ENCODE measurements at regions not wholly inside any gene's neighbourhood (a gene's known extent, or its start where the extent isn't known, plus 50 kb on each side); places are given as distances from the start of the nearest gene placed in this dataset.
"Not testable (repeated sequence)": the region's sequence is repeated elsewhere in the genome, so short reads cannot be mapped to it uniquely, and the experiment has no call there.

GRCh38 chr12:87427770-87428169 is 601.4 kb downstream of the C12orf50 start:
- ATAC-seq (ENCODE audit: low read depth in 2 of 2) (no peak), DNase-seq (no peak)
- Histone ChIP-seq H3K4me3 (ENCODE audit: low read depth, low read length) (no peak overlapping the region), H3K27ac (ENCODE audit: insufficient read depth, low read length, poor library complexity, severe bottlenecking) (no peak overlapping the region), H3K27me3 (ENCODE audit: control insufficient read depth, insufficient read depth, low read length) (no peaks in the 10 kb centered on the region), H3K9me3 (ENCODE audit: control insufficient read depth in 2 of 2, low read length in 2 of 2) (peaks cover 2 to 4% of the 10 kb centered on the region in 2 experiments), H3K4me1 (ENCODE audit: control insufficient read depth, insufficient read depth, low read length, poor library complexity, severe bottlenecking) (no peaks in the 10 kb centered on the region), H3K36me3 (ENCODE audit: control insufficient read depth, insufficient read depth, low read length) (no peaks in the 10 kb centered on the region)
- Mint-ChIP-seq H3K27me3 (no peaks in the 10 kb centered on the region), H3K4me3 (no peak overlapping the region), H3K9me3 (peaks cover 5 to 30% (median 8%) of the 10 kb centered on the region in 7 donors), H3K36me3 (no peaks in the 10 kb centered on the region), H3K27ac (no peak overlapping the region), H3K4me1 (no peaks in the 10 kb centered on the region)

GRCh38 chr12:87425942-87426554 is 603.2 kb downstream of the C12orf50 start:
- H3K9me3 Mint-ChIP-seq = peaks cover 2 to 30% (median 7%) of the 10 kb centered on the region in 7 donors
- no peaks in the 10 kb centered on the region for H3K27me3 Mint-ChIP-seq
- no peaks in the 10 kb centered on the region for H3K4me1 Mint-ChIP-seq
- Histone ChIP-seq H3K4me3 (ENCODE audit: low read depth, low read length) (no peak overlapping the region), H3K36me3 (ENCODE audit: control insufficient read depth, insufficient read depth, low read length) (no peaks in the 10 kb centered on the region), H3K4me1 (ENCODE audit: control insufficient read depth, insufficient read depth, low read length, poor library complexity, severe bottlenecking) (no peaks in the 10 kb centered on the region), H3K9me3 (ENCODE audit: control insufficient read depth in 2 of 2, low read length in 2 of 2) (peaks cover 2 to 4% of the 10 kb centered on the region in 2 experiments), H3K27ac (ENCODE audit: insufficient read depth, low read length, poor library complexity, severe bottlenecking) (no peak overlapping the region), H3K27me3 (ENCODE audit: control insufficient read depth, insufficient read depth, low read length) (no peaks in the 10 kb centered on the region)
- no peak overlapping the region for H3K27ac Mint-ChIP-seq
- no peaks in the 10 kb centered on the region for H3K36me3 Mint-ChIP-seq
- DNase-seq (no peak), ATAC-seq (ENCODE audit: low read depth in 2 of 2) (no peak)
- H3K4me3 Mint-ChIP-seq = no peak overlapping the region

GRCh38 chr12:87421233-87421632 is 608.0 kb downstream of the C12orf50 start:
- peaks cover 5 to 24% (median 9%) of the 10 kb centered on the region in 7 donors for H3K9me3 Mint-ChIP-seq
- not testable (repeated sequence) for H3K9me3 ChIP-seq (ENCODE audit: control insufficient read depth in 2 of 2, low read length in 2 of 2); H3K27ac Mint-ChIP-seq; H3K27me3 ChIP-seq (ENCODE audit: control insufficient read depth, insufficient read depth, low read length); DNase-seq; H3K4me3 ChIP-seq (ENCODE audit: low read depth, low read length); ATAC-seq (ENCODE audit: low read depth in 2 of 2); H3K36me3 ChIP-seq (ENCODE audit: control insufficient read depth, insufficient read depth, low read length); H3K27me3 Mint-ChIP-seq; H3K4me3 Mint-ChIP-seq; H3K4me1 ChIP-seq (ENCODE audit: control insufficient read depth, insufficient read depth, low read length, poor library complexity, severe bottlenecking); H3K4me1 Mint-ChIP-seq; H3K36me3 Mint-ChIP-seq; H3K27ac ChIP-seq (ENCODE audit: insufficient read depth, low read length, poor library complexity, severe bottlenecking)

GRCh38 chr12:87413784-87414183 is 615.4 kb downstream of the C12orf50 start:
- Mint-ChIP-seq H3K4me1 (no peaks in the 10 kb centered on the region), H3K4me3 (no peak overlapping the region), H3K36me3 (no peaks in the 10 kb centered on the region), H3K9me3 (peaks cover 6 to 26% (median 10%) of the 10 kb centered on the region in 7 donors), H3K27ac (no peak overlapping the region), H3K27me3 (no peaks in the 10 kb centered on the region)
- Histone ChIP-seq H3K27ac (ENCODE audit: insufficient read depth, low read length, poor library complexity, severe bottlenecking) (no peak overlapping the region), H3K4me3 (ENCODE audit: low read depth, low read length) (no peak overlapping the region), H3K36me3 (ENCODE audit: control insufficient read depth, insufficient read depth, low read length) (no peaks in the 10 kb centered on the region), H3K27me3 (ENCODE audit: control insufficient read depth, insufficient read depth, low read length) (no peaks in the 10 kb centered on the region), H3K4me1 (ENCODE audit: control insufficient read depth, insufficient read depth, low read length, poor library complexity, severe bottlenecking) (no peaks in the 10 kb centered on the region), H3K9me3 (ENCODE audit: control insufficient read depth in 2 of 2, low read length in 2 of 2) (peaks cover 1 to 11% of the 10 kb centered on the region in 2 experiments)
- no peak for DNase-seq
- ATAC-seq (ENCODE audit: low read depth in 2 of 2) = no peak

GRCh38 chr12:87406926-87407325 is 622.3 kb downstream of the C12orf50 start:
- no peaks in the 10 kb centered on the region for H3K36me3 Mint-ChIP-seq
- no peak for DNase-seq
- no peak overlapping the region for H3K27ac Mint-ChIP-seq
- Histone ChIP-seq H3K4me3 (ENCODE audit: low read depth, low read length) (no peak overlapping the region), H3K36me3 (ENCODE audit: control insufficient read depth, insufficient read depth, low read length) (no peaks in the 10 kb centered on the region), H3K9me3 (ENCODE audit: control insufficient read depth in 2 of 2, low read length in 2 of 2) (peaks cover 0 to 11% of the 10 kb centered on the region in 2 experiments), H3K27me3 (ENCODE audit: control insufficient read depth, insufficient read depth, low read length) (no peaks in the 10 kb centered on the region), H3K27ac (ENCODE audit: insufficient read depth, low read length, poor library complexity, severe bottlenecking) (no peak overlapping the region), H3K4me1 (ENCODE audit: control insufficient read depth, insufficient read depth, low read length, poor library complexity, severe bottlenecking) (no peaks in the 10 kb centered on the region)
- peaks cover 4 to 23% (median 9%) of the 10 kb centered on the region in 7 donors for H3K9me3 Mint-ChIP-seq
- no peaks in the 10 kb centered on the region for H3K4me1 Mint-ChIP-seq
- no peaks in the 10 kb centered on the region for H3K27me3 Mint-ChIP-seq
- no peak for ATAC-seq (ENCODE audit: low read depth in 2 of 2)
- H3K4me3 Mint-ChIP-seq = no peak overlapping the region

GRCh38 chr12:87405918-87406317 is 623.3 kb downstream of the C12orf50 start:
- H3K4me3 ChIP-seq (ENCODE audit: low read depth, low read length) = no peak overlapping the region
- H3K4me3 Mint-ChIP-seq = no peak overlapping the region
- no peaks in the 10 kb centered on the region for H3K27me3 ChIP-seq (ENCODE audit: control insufficient read depth, insufficient read depth, low read length)
- ATAC-seq (ENCODE audit: low read depth in 2 of 2) (no peak), DNase-seq (no peak)
- H3K36me3 Mint-ChIP-seq = no peaks in the 10 kb centered on the region
- no peaks in the 10 kb centered on the region for H3K4me1 ChIP-seq (ENCODE audit: control insufficient read depth, insufficient read depth, low read length, poor library complexity, severe bottlenecking)
- H3K27ac ChIP-seq (ENCODE audit: insufficient read depth, low read length, poor library complexity, severe bottlenecking) = no peak overlapping the region
- H3K9me3 Mint-ChIP-seq = peaks cover 4 to 25% (median 7%) of the 10 kb centered on the region in 7 donors
- peaks cover 0 to 3% (median 0%) of the 10 kb centered on the region in 4 donors for H3K4me1 Mint-ChIP-seq
- H3K9me3 ChIP-seq (ENCODE audit: control insufficient read depth in 2 of 2, low read length in 2 of 2) = peaks cover 0 to 5% of the 10 kb centered on the region in 2 experiments
- no peak overlapping the region for H3K27ac Mint-ChIP-seq
- no peaks in the 10 kb centered on the region for H3K27me3 Mint-ChIP-seq
- no peaks in the 10 kb centered on the region for H3K36me3 ChIP-seq (ENCODE audit: control insufficient read depth, insufficient read depth, low read length)

- H3K27ac ChIP-seq (ENCODE audit: insufficient read depth, low read length, poor library complexity, severe bottlenecking); H3K9me3 ChIP-seq (ENCODE audit: control insufficient read depth in 2 of 2, low read length in 2 of 2); H3K4me1 Mint-ChIP-seq; H3K36me3 Mint-ChIP-seq; H3K27ac Mint-ChIP-seq; H3K27me3 Mint-ChIP-seq; DNase-seq; H3K4me3 Mint-ChIP-seq; ATAC-seq (ENCODE audit: low read depth in 2 of 2); H3K4me1 ChIP-seq (ENCODE audit: control insufficient read depth, insufficient read depth, low read length, poor library complexity, severe bottlenecking); H3K4me3 ChIP-seq (ENCODE audit: low read depth, low read length); H3K27me3 ChIP-seq (ENCODE audit: control insufficient read depth, insufficient read depth, low read length); H3K36me3 ChIP-seq (ENCODE audit: control insufficient read depth, insufficient read depth, low read length): not testable (repeated sequence)
- peaks cover 0 to 19% (median 5%) of the 10 kb centered on the region in 7 donors for H3K9me3 Mint-ChIP-seq
Observed at GRCh38 chr12:87394168-87394567, 635.0 kb downstream of the C12orf50 start.

- H3K4me3 Mint-ChIP-seq = no peak overlapping the region
- Histone ChIP-seq H3K4me1 (ENCODE audit: control insufficient read depth, insufficient read depth, low read length, poor library complexity, severe bottlenecking) (no peaks in the 10 kb centered on the region), H3K9me3 (ENCODE audit: control insufficient read depth in 2 of 2, low read length in 2 of 2) (peaks cover 0 to 2% of the 10 kb centered on the region in 2 experiments), H3K27ac (ENCODE audit: insufficient read depth, low read length, poor library complexity, severe bottlenecking) (no peak overlapping the region), H3K27me3 (ENCODE audit: control insufficient read depth, insufficient read depth, low read length) (no peaks in the 10 kb centered on the region), H3K36me3 (ENCODE audit: control insufficient read depth, insufficient read depth, low read length) (no peaks in the 10 kb centered on the region), H3K4me3 (ENCODE audit: low read depth, low read length) (no peak overlapping the region)
- H3K36me3 Mint-ChIP-seq = no peaks in the 10 kb centered on the region
- ATAC-seq (ENCODE audit: low read depth in 2 of 2) (no peak), DNase-seq (no peak)
- no peaks in the 10 kb centered on the region for H3K27me3 Mint-ChIP-seq
- no peaks in the 10 kb centered on the region for H3K4me1 Mint-ChIP-seq
- H3K27ac Mint-ChIP-seq = no peak overlapping the region
- peaks cover 0 to 14% (median 5%) of the 10 kb centered on the region in 7 donors for H3K9me3 Mint-ChIP-seq
Observed at GRCh38 chr12:87388376-87388775, 640.8 kb downstream of the C12orf50 start.
